ENCODE measurements at regions not wholly inside any gene's neighbourhood (a gene's known extent, or its start where the extent isn't known, plus 50 kb on each side); places are given as distances from the start of the nearest gene placed in this dataset.

GRCh38 chr2:138180692-138181386 lies 216.6 kb downstream of the HNMT start:
- no peak for TF ChIP-seq EZH2 (IDR thresholded peaks at IDR 0.05; ENCODE audit: low read depth)
- TF ChIP-seq, protein P1, sequence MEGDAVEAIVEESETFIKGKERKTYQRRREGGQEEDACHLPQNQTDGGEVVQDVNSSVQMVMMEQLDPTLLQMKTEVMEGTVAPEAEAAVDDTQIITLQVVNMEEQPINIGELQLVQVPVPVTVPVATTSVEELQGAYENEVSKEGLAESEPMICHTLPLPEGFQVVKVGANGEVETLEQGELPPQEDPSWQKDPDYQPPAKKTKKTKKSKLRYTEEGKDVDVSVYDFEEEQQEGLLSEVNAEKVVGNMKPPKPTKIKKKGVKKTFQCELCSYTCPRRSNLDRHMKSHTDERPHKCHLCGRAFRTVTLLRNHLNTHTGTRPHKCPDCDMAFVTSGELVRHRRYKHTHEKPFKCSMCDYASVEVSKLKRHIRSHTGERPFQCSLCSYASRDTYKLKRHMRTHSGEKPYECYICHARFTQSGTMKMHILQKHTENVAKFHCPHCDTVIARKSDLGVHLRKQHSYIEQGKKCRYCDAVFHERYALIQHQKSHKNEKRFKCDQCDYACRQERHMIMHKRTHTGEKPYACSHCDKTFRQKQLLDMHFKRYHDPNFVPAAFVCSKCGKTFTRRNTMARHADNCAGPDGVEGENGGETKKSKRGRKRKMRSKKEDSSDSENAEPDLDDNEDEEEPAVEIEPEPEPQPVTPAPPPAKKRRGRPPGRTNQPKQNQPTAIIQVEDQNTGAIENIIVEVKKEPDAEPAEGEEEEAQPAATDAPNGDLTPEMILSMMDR (conservative IDR thresholded peaks at IDR 0.05) = no peak
- intact Hi-C loops (cut with micrococcal nuclease; ENCODE audit: unreplicated experiment) = no loop called here
- DNase-seq = no peak

DNA sequence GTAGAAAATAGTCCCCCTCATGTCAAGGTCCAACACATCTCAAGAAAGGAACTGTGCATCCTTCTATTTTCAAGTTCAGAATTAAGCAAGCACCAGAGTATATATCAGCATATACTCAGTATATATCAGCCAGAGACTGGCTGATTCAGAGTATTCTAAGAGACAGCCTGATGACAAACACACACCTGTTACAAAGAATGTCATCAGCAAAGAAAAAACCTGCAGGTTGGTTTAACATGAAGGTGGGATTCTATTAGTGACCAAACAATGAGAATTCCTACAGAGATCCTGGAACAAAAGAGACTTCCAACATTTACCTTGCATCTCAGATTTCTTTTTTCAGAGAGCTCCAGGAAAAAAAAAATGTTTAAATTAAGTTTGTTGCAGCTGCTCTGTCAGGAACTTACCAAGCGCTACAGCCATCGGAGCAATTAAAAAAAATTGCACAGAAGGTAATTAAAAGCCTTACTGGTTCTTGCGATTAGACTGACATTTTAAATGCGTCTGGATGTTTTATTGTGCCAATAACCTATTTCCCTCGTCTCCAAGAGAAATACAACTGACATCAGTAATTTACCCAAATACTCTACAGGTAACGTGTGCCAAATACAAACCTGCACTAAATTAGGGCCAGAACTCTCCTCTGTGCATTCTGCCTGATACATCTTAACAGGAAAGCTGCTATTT lies 218.1 kb downstream of the HNMT start:
- no TSS peak for BruUV-seq (replicated peaks)
- POLR2A ChIA-PET (ENCODE audit: unreplicated experiment) = no interaction called here
- Histone ChIP-seq H3F3A (ENCODE audit: insufficient read depth, low read depth) (no peaks in the 10 kb centered on the region), H2AFZ (no peak overlapping the region), H3K4me2 (no peak overlapping the region), H3K9me2 (ENCODE audit: insufficient read depth) (no peaks in the 10 kb centered on the region), H3K36me3 (ENCODE audit: low read depth) (no peaks in the 10 kb centered on the region), H3K27me3 (ENCODE audit: insufficient read depth, low read depth) (no peaks in the 10 kb centered on the region), H3K9me3 (ENCODE audit: insufficient read depth, low read depth) (no peaks in the 10 kb centered on the region), H4K20me1 (ENCODE audit: insufficient read depth) (no peaks in the 10 kb centered on the region), H3K27ac (no peak overlapping the region), H3K4me1 (replicated peaks; ENCODE audit: insufficient read depth) (no peaks in the 10 kb centered on the region), H3K79me2 (ENCODE audit: low read depth) (no peaks in the 10 kb centered on the region), H3K4me3 (no peak overlapping the region)
- TF ChIP-seq, protein P1 (conservative IDR thresholded peaks at IDR 0.05) = no peak
- TF ChIP-seq EZH2 (IDR thresholded peaks at IDR 0.05; ENCODE audit: low read depth) = no peak
- intact Hi-C loops (cut with micrococcal nuclease; ENCODE audit: unreplicated experiment) = no loop called here
- CTCF ChIA-PET = no interaction called here
- no peak for DNase-seq

More at GRCh38 chr2:138180692-138181386, 216.6 kb downstream of the HNMT start:
- CTCF ChIA-PET = no interaction called here
- Histone ChIP-seq H3K27ac (no peak overlapping the region), H2AFZ (no peak overlapping the region), H3K4me2 (no peak overlapping the region), H3K9me2 (ENCODE audit: insufficient read depth) (no peaks in the 10 kb centered on the region), H3K4me3 (no peak overlapping the region), H3K36me3 (ENCODE audit: low read depth) (no peaks in the 10 kb centered on the region), H4K20me1 (ENCODE audit: insufficient read depth) (no peaks in the 10 kb centered on the region), H3F3A (ENCODE audit: insufficient read depth, low read depth) (no peaks in the 10 kb centered on the region), H3K9me3 (ENCODE audit: insufficient read depth, low read depth) (no peaks in the 10 kb centered on the region), H3K4me1 (replicated peaks; ENCODE audit: insufficient read depth) (no peaks in the 10 kb centered on the region), H3K79me2 (ENCODE audit: low read depth) (no peaks in the 10 kb centered on the region), H3K27me3 (ENCODE audit: insufficient read depth, low read depth) (no peaks in the 10 kb centered on the region)
- POLR2A ChIA-PET (ENCODE audit: unreplicated experiment) = no interaction called here
- BruUV-seq (replicated peaks) = no TSS peak

- Histone ChIP-seq H3K27ac (no peak overlapping the region), H3K9me3 (ENCODE audit: insufficient read depth, low read depth) (no peaks in the 10 kb centered on the region), H3K4me2 (no peak overlapping the region), H3K79me2 (ENCODE audit: low read depth) (no peaks in the 10 kb centered on the region), H3K4me1 (replicated peaks; ENCODE audit: insufficient read depth) (no peaks in the 10 kb centered on the region), H3K4me3 (no peak overlapping the region), H2AFZ (no peak overlapping the region), H3F3A (ENCODE audit: insufficient read depth, low read depth) (no peaks in the 10 kb centered on the region), H3K27me3 (ENCODE audit: insufficient read depth, low read depth) (no peaks in the 10 kb centered on the region), H3K9me2 (ENCODE audit: insufficient read depth) (no peaks in the 10 kb centered on the region), H3K36me3 (ENCODE audit: low read depth) (no peaks in the 10 kb centered on the region), H4K20me1 (ENCODE audit: insufficient read depth) (no peaks in the 10 kb centered on the region)
- DNase-seq = no peak
- no TSS peak for BruUV-seq (replicated peaks)
- POLR2A ChIA-PET (ENCODE audit: unreplicated experiment) = no interaction called here
- intact Hi-C loops (cut with micrococcal nuclease; ENCODE audit: unreplicated experiment) = no loop called here
- CTCF ChIA-PET = no interaction called here
- TF ChIP-seq EZH2 (IDR thresholded peaks at IDR 0.05; ENCODE audit: low read depth) = no peak
- TF ChIP-seq, protein P1 (conservative IDR thresholded peaks at IDR 0.05) = no peak
Observed at GRCh38 chr2:138182937-138183312, 218.7 kb downstream of the HNMT start.
